ENCODE measurements at regions not wholly inside any gene's neighbourhood (a gene's known extent, or its start where the extent isn't known, plus 50 kb on each side); places are given as distances from the start of the nearest gene placed in this dataset.

GRCh38 chr2:207479198-207479785 lies 50.5 kb upstream of the CREB1 start:
- H3K4me1 ChIP-seq, result peaks cover 26 to 73% (median 64%) of the 10 kb centered on the region in 4 donors
- no peaks in the 10 kb centered on the region for H3K9me3 ChIP-seq
- intact Hi-C loops (cut with DNase I), result loop anchor here (10.0 kb wide), 1 partner anchor 144 kb away; no protein-coding TSS in a partner anchor
- H3K27me3 ChIP-seq, result no peaks in the 10 kb centered on the region
- TF ChIP-seq, protein P1, sequence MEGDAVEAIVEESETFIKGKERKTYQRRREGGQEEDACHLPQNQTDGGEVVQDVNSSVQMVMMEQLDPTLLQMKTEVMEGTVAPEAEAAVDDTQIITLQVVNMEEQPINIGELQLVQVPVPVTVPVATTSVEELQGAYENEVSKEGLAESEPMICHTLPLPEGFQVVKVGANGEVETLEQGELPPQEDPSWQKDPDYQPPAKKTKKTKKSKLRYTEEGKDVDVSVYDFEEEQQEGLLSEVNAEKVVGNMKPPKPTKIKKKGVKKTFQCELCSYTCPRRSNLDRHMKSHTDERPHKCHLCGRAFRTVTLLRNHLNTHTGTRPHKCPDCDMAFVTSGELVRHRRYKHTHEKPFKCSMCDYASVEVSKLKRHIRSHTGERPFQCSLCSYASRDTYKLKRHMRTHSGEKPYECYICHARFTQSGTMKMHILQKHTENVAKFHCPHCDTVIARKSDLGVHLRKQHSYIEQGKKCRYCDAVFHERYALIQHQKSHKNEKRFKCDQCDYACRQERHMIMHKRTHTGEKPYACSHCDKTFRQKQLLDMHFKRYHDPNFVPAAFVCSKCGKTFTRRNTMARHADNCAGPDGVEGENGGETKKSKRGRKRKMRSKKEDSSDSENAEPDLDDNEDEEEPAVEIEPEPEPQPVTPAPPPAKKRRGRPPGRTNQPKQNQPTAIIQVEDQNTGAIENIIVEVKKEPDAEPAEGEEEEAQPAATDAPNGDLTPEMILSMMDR (IDR thresholded peaks at IDR 0.05), result no peak
- TF ChIP-seq POLR2A (IDR thresholded peaks at IDR 0.05; ENCODE audit: low read depth) (no peak), POLR2AphosphoS5 (IDR thresholded peaks at IDR 0.05) (no peak), EP300 (IDR thresholded peaks at IDR 0.05) (no peak)
- peak; percentile 12 for DNase-seq (ENCODE audit: extremely low spot score)
- peak overlapping the region; percentile 37 to 78 (median 54) for H3K27ac ChIP-seq (replicated peaks in 1 of 4)
- no peaks in the 10 kb centered on the region for H3K36me3 ChIP-seq
- H3K4me3 ChIP-seq, result no peak overlapping the region
- 78% methylated on average over 5 of the region's 5 CpGs for WGBS

Small RNA genes lying in the stretch of these regions (small RNA-seq; reads per million reads assigned to genes)
- 0 reads per million in 3 donors for gene MIR1302-4
